Endothelial cell of umbilical vein (primary cell): ENCODE measurements at regions not wholly inside any gene's neighbourhood (a gene's known extent, or its start where the extent isn't known, plus 50 kb on each side); places are given as distances from the start of the nearest gene placed in this dataset.

Experiments
- CTCF ChIP-seq, 2 donors: IDR thresholded peaks; 1 replicate in 1 of 2; 2 replicates in 1 of 2; pipeline ENCODE4 v1.5.1; 2011; ENCODE audit warnings: low read length in 2 of 2, mild to moderate bottlenecking in 2 of 2, moderate library complexity in 2 of 2, control low read depth in 1 of 2, inconsistent platforms in 1 of 2, low read depth in 1 of 2; ENCODE audit not compliant: insufficient read depth in 1 of 2; ENCODE audit errors: extremely low read depth in 1 of 2
- POLR2A ChIP-seq: IDR thresholded peaks from 2 replicates; pipeline ENCODE4 v1.6.1; 2012; ENCODE audit warnings: low read depth, mild to moderate bottlenecking, control low read depth, low read length

GRCh38 chr6:100186552-100186951 is 192.5 kb upstream of the MCHR2 start:
- TF ChIP-seq CTCF (IDR thresholded peaks at IDR 0.05; ENCODE audit: extremely low read depth in 1 of 2, insufficient read depth in 1 of 2, low read depth in 1 of 2, low read length in 2 of 2) (no peak), POLR2A (no peak)
